IPS DF 4.7 (cell line): ENCODE measurements at regions not wholly inside any gene's neighbourhood (a gene's known extent, or its start where the extent isn't known, plus 50 kb on each side); places are given as distances from the start of the nearest gene placed in this dataset.

Source experiments
- DNase-seq: peaks from one replicate; pipeline ENCODE4 v3.0.0-alpha.2; 2013; ENCODE audit warnings: low spot score; ENCODE audit errors: extremely low read depth

GRCh38 chr2:76320716-76321115 is 610.0 kb upstream of the GCFC2 start:
- no peak for DNase-seq

- DNase-seq, result no peak
Observed at GRCh38 chr2:76318848-76319360, 608.2 kb upstream of the GCFC2 start.

GRCh38 chr2:76316691-76317090 is 606.0 kb upstream of the GCFC2 start:
- DNase-seq, result no peak

GRCh38 chr2:76314271-76315020 is 603.7 kb upstream of the GCFC2 start:
- DNase-seq, result no peak

GRCh38 chr2:76312236-76312635 is 601.5 kb upstream of the GCFC2 start:
- DNase-seq, result no peak

- DNase-seq, result no peak
Observed at GRCh38 chr2:76311728-76312127, 601.0 kb upstream of the GCFC2 start.

GRCh38 chr2:76310894-76311633 is 600.3 kb upstream of the GCFC2 start:
- no peak for DNase-seq

- DNase-seq, result no peak
Observed at GRCh38 chr2:76307495-76307894, 596.8 kb upstream of the GCFC2 start.

- no peak for DNase-seq
Observed at GRCh38 chr2:76298041-76298440, 587.3 kb upstream of the GCFC2 start.

GRCh38 chr2:76296438-76296837 is 585.7 kb upstream of the GCFC2 start:
- DNase-seq, result no peak

GRCh38 chr2:76295762-76296161 is 585.0 kb upstream of the GCFC2 start:
- no peak for DNase-seq

- no peak for DNase-seq
Observed at GRCh38 chr2:76288598-76288997, 577.9 kb upstream of the GCFC2 start.

- no peak for DNase-seq
Observed at GRCh38 chr2:76288146-76288545, 577.4 kb upstream of the GCFC2 start.

- no peak for DNase-seq
Observed at GRCh38 chr2:76283350-76283749, 572.6 kb upstream of the GCFC2 start.

- DNase-seq, result no peak
Observed at GRCh38 chr2:76281156-76281841, 570.6 kb upstream of the GCFC2 start.

- DNase-seq, result no peak
Observed at GRCh38 chr2:76280686-76281085, 570.0 kb upstream of the GCFC2 start.

GRCh38 chr2:76279142-76279541 is 568.4 kb upstream of the GCFC2 start:
- DNase-seq, result no peak

GRCh38 chr2:76275788-76276187 is 565.1 kb upstream of the GCFC2 start:
- DNase-seq, result no peak

GRCh38 chr2:76274676-76275075 is 564.0 kb upstream of the GCFC2 start:
- DNase-seq, result no peak

GRCh38 chr2:76274160-76274559 is 563.4 kb upstream of the GCFC2 start:
- DNase-seq, result no peak

GRCh38 chr2:76270096-76270710 is 559.5 kb upstream of the GCFC2 start:
- DNase-seq, result no peak
